ENCODE measurements at regions not wholly inside any gene's neighbourhood (a gene's known extent, or its start where the extent isn't known, plus 50 kb on each side); places are given as distances from the start of the nearest gene placed in this dataset.

- Histone ChIP-seq H3K36me3 (ENCODE audit: control insufficient read depth, insufficient read depth, low read length) (no peaks in the 10 kb centered on the region), H3K27me3 (ENCODE audit: control insufficient read depth, insufficient read depth, low read length) (no peaks in the 10 kb centered on the region), H3K4me1 (ENCODE audit: control insufficient read depth, insufficient read depth, low read length) (no peaks in the 10 kb centered on the region), H3K4me3 (ENCODE audit: low read length) (no peak overlapping the region), H3K9me3 (ENCODE audit: control insufficient read depth, low read depth, low read length) (no peaks in the 10 kb centered on the region), H3K27ac (ENCODE audit: low read length) (no peak overlapping the region)
- no CpG with 5 or more reads among the region's 1 CpG for WGBS (ENCODE audit: insufficient coverage, low lambda C conversion rate)
- no peak for DNase-seq
These were observed 413.0 kb downstream of the CDH2 start for GRCh38 chr18:27763936-27764335.

- DNase-seq: no peak
- Histone ChIP-seq H3K4me3 (ENCODE audit: low read length) (no peak overlapping the region), H3K27me3 (ENCODE audit: control insufficient read depth, insufficient read depth, low read length) (no peaks in the 10 kb centered on the region), H3K9me3 (ENCODE audit: control insufficient read depth, low read depth, low read length) (no peaks in the 10 kb centered on the region), H3K4me1 (ENCODE audit: control insufficient read depth, insufficient read depth, low read length) (no peaks in the 10 kb centered on the region), H3K36me3 (ENCODE audit: control insufficient read depth, insufficient read depth, low read length) (no peaks in the 10 kb centered on the region), H3K27ac (ENCODE audit: low read length) (no peak overlapping the region)
These were observed 413.6 kb downstream of the CDH2 start for GRCh38 chr18:27763341-27763740.

- no peak for DNase-seq
- no peak overlapping the region for H3K4me3 ChIP-seq (ENCODE audit: low read length)
- no peaks in the 10 kb centered on the region for H3K27me3 ChIP-seq (ENCODE audit: control insufficient read depth, insufficient read depth, low read length)
- no peaks in the 10 kb centered on the region for H3K4me1 ChIP-seq (ENCODE audit: control insufficient read depth, insufficient read depth, low read length)
- H3K9me3 ChIP-seq (ENCODE audit: control insufficient read depth, low read depth, low read length): no peaks in the 10 kb centered on the region
- no peak overlapping the region for H3K27ac ChIP-seq (ENCODE audit: low read length)
- WGBS (ENCODE audit: insufficient coverage, low lambda C conversion rate): 50% methylated on average over 1 of the region's 4 CpGs
- no peaks in the 10 kb centered on the region for H3K36me3 ChIP-seq (ENCODE audit: control insufficient read depth, insufficient read depth, low read length)
These were observed 414.9 kb downstream of the CDH2 start for GRCh38 chr18:27762054-27762453.

DNA sequence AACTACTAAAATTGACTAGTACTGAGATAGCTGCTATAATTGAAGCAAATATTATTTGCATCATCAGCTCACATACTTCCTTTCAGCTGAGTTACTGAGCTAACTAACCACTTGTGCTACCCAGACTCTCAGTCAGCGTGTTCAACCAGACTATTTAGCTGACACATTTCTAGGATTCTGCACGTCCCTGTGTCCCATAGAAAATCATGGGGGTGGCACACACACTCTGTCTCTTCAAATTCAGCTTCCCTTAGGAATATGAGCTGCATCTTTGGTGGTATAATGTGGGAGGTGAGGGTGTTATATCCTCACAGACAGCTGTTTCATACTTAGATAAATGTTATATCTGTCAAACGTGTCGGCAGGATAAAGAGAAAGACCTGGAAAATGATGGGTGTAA lies 424.0 kb downstream of the CDH2 start:
- WGBS (ENCODE audit: insufficient coverage, low lambda C conversion rate): no CpG with 5 or more reads among the region's 4 CpGs

DNA sequence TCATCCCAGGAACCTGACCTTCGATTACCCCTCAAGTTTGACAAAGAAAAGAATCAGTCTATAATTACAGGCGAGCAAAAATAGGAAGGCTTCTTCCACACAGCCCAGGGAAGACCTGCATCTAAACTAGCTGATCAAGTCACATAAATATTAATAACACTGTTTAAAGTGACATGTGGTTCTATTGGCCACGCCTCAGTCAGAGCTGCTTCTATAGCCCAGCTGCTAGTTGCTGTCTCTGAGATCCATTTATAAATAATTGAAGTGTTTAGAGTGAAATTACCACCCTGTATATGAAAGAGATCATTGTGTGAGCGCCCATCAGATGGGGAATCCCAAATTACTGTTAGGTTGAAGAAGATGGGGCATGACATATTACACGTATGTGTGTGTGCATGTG lies 426.0 kb downstream of the CDH2 start:
- no peaks in the 10 kb centered on the region for H3K36me3 ChIP-seq (ENCODE audit: control insufficient read depth, insufficient read depth, low read length)
- H3K27ac ChIP-seq (ENCODE audit: low read length): no peak overlapping the region
- H3K4me1 ChIP-seq (ENCODE audit: control insufficient read depth, insufficient read depth, low read length): no peaks in the 10 kb centered on the region
- DNase-seq: no peak
- WGBS (ENCODE audit: insufficient coverage, low lambda C conversion rate): 92% methylated on average over 2 of the region's 5 CpGs
- H3K4me3 ChIP-seq (ENCODE audit: low read length): no peak overlapping the region
- H3K9me3 ChIP-seq (ENCODE audit: control insufficient read depth, low read depth, low read length): no peaks in the 10 kb centered on the region
- no peaks in the 10 kb centered on the region for H3K27me3 ChIP-seq (ENCODE audit: control insufficient read depth, insufficient read depth, low read length)

More for the DNA sequence above, 424.0 kb downstream of the CDH2 start:
- Histone ChIP-seq H3K36me3 (ENCODE audit: control insufficient read depth, insufficient read depth, low read length) (no peaks in the 10 kb centered on the region), H3K4me3 (ENCODE audit: low read length) (no peak overlapping the region), H3K27me3 (ENCODE audit: control insufficient read depth, insufficient read depth, low read length) (no peaks in the 10 kb centered on the region), H3K27ac (ENCODE audit: low read length) (no peak overlapping the region), H3K4me1 (ENCODE audit: control insufficient read depth, insufficient read depth, low read length) (no peaks in the 10 kb centered on the region), H3K9me3 (ENCODE audit: control insufficient read depth, low read depth, low read length) (no peaks in the 10 kb centered on the region)
- no peak for DNase-seq

DNA sequence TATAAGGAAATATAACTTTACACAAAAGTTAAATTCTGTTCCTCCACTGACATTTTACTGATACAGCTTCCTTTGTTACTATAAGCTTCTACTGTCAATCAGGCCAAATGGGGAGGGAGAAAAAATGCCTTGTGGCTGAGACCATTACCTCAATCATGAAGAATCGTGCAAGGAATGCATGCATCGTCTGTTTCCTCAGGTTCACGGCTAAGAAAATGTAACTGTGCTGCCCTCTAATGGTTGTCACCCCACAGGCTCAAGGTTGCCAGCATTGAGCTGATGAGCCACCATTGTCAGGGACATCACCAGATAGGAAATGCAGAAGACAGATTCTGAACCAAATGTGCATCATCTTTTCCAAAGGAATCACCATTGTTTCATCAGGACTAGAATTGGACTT lies 426.9 kb downstream of the CDH2 start:
- Histone ChIP-seq H3K27ac (ENCODE audit: low read length) (no peak overlapping the region), H3K36me3 (ENCODE audit: control insufficient read depth, insufficient read depth, low read length) (no peaks in the 10 kb centered on the region), H3K4me3 (ENCODE audit: low read length) (no peak overlapping the region), H3K27me3 (ENCODE audit: control insufficient read depth, insufficient read depth, low read length) (no peaks in the 10 kb centered on the region), H3K9me3 (ENCODE audit: control insufficient read depth, low read depth, low read length) (no peaks in the 10 kb centered on the region), H3K4me1 (ENCODE audit: control insufficient read depth, insufficient read depth, low read length) (no peaks in the 10 kb centered on the region)
- no CpG with 5 or more reads among the region's 3 CpGs for WGBS (ENCODE audit: insufficient coverage, low lambda C conversion rate)
- peak; percentile 33 to 37 for DNase-seq

GRCh38 chr18:27749194-27749593 lies 427.7 kb downstream of the CDH2 start:
- Histone ChIP-seq H3K4me3 (ENCODE audit: low read length) (no peak overlapping the region), H3K36me3 (ENCODE audit: control insufficient read depth, insufficient read depth, low read length) (no peaks in the 10 kb centered on the region), H3K9me3 (ENCODE audit: control insufficient read depth, low read depth, low read length) (no peaks in the 10 kb centered on the region), H3K27me3 (ENCODE audit: control insufficient read depth, insufficient read depth, low read length) (no peaks in the 10 kb centered on the region), H3K4me1 (ENCODE audit: control insufficient read depth, insufficient read depth, low read length) (no peaks in the 10 kb centered on the region), H3K27ac (ENCODE audit: low read length) (no peak overlapping the region)
- 88% methylated on average over 1 of the region's 3 CpGs for WGBS (ENCODE audit: insufficient coverage, low lambda C conversion rate)
- DNase-seq: no peak

- no peaks in the 10 kb centered on the region for H3K36me3 ChIP-seq (ENCODE audit: control insufficient read depth, insufficient read depth, low read length)
- WGBS (ENCODE audit: insufficient coverage, low lambda C conversion rate): no CpG with 5 or more reads among the region's 5 CpGs
These were observed 430.7 kb downstream of the CDH2 start for GRCh38 chr18:27746241-27746640.

GRCh38 chr18:27735117-27735516 lies 441.8 kb downstream of the CDH2 start:
- Histone ChIP-seq H3K36me3 (ENCODE audit: control insufficient read depth, insufficient read depth, low read length) (no peaks in the 10 kb centered on the region), H3K4me1 (ENCODE audit: control insufficient read depth, insufficient read depth, low read length) (no peaks in the 10 kb centered on the region), H3K27ac (ENCODE audit: low read length) (no peak overlapping the region), H3K9me3 (ENCODE audit: control insufficient read depth, low read depth, low read length) (no peaks in the 10 kb centered on the region), H3K4me3 (ENCODE audit: low read length) (no peak overlapping the region), H3K27me3 (ENCODE audit: control insufficient read depth, insufficient read depth, low read length) (no peaks in the 10 kb centered on the region)
- 100% methylated on average over 1 of the region's 1 CpG for WGBS (ENCODE audit: insufficient coverage, low lambda C conversion rate)
- DNase-seq: no peak

More at GRCh38 chr18:27746241-27746640, 430.7 kb downstream of the CDH2 start:
- DNase-seq: no peak
- Histone ChIP-seq H3K4me1 (ENCODE audit: control insufficient read depth, insufficient read depth, low read length) (no peaks in the 10 kb centered on the region), H3K4me3 (ENCODE audit: low read length) (no peak overlapping the region), H3K27me3 (ENCODE audit: control insufficient read depth, insufficient read depth, low read length) (no peaks in the 10 kb centered on the region), H3K27ac (ENCODE audit: low read length) (no peak overlapping the region), H3K9me3 (ENCODE audit: control insufficient read depth, low read depth, low read length) (no peaks in the 10 kb centered on the region)

GRCh38 chr18:27731211-27731610 lies 445.7 kb downstream of the CDH2 start:
- peaks cover 6% of the 10 kb centered on the region for H3K9me3 ChIP-seq (ENCODE audit: control insufficient read depth, low read depth, low read length)
- WGBS (ENCODE audit: insufficient coverage, low lambda C conversion rate): 91% methylated on average over 3 of the region's 3 CpGs
- DNase-seq: no peak
- no peaks in the 10 kb centered on the region for H3K27me3 ChIP-seq (ENCODE audit: control insufficient read depth, insufficient read depth, low read length)
- no peaks in the 10 kb centered on the region for H3K36me3 ChIP-seq (ENCODE audit: control insufficient read depth, insufficient read depth, low read length)
- no peak overlapping the region for H3K4me3 ChIP-seq (ENCODE audit: low read length)
- H3K4me1 ChIP-seq (ENCODE audit: control insufficient read depth, insufficient read depth, low read length): no peaks in the 10 kb centered on the region
- H3K27ac ChIP-seq (ENCODE audit: low read length): no peak overlapping the region

DNA sequence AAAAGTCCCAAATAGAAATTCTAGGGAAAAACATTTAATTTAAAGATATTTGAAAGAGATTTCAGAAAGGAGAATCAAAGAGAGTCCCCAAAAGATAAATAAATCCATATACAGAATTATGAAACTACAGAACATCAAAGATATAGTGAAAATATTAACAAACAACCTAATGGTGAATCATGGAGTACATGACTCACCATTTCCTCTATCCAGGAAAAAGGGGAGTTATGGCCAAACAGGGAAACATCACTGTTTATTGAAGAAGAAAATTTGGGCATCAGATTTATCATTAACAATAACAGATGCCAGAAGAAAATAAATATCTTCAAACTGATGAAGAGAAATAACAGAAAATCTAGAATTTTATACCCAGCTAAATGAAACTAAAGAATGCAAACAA lies 448.3 kb downstream of the CDH2 start:
- Histone ChIP-seq H3K4me3 (ENCODE audit: low read length) (no peak overlapping the region), H3K27me3 (ENCODE audit: control insufficient read depth, insufficient read depth, low read length) (no peaks in the 10 kb centered on the region), H3K27ac (ENCODE audit: low read length) (no peak overlapping the region), H3K9me3 (ENCODE audit: control insufficient read depth, low read depth, low read length) (peaks cover 6% of the 10 kb centered on the region), H3K4me1 (ENCODE audit: control insufficient read depth, insufficient read depth, low read length) (no peaks in the 10 kb centered on the region), H3K36me3 (ENCODE audit: control insufficient read depth, insufficient read depth, low read length) (no peaks in the 10 kb centered on the region)
- DNase-seq: no peak
